ENCODE measurements at regions not wholly inside any gene's neighbourhood (a gene's known extent, or its start where the extent isn't known, plus 50 kb on each side); places are given as distances from the start of the nearest gene placed in this dataset.

- no peak for TF ChIP-seq JUNB (IDR thresholded peaks at IDR 0.05; ENCODE audit: unreplicated experiment)
- no peak for TF ChIP-seq NANOG (IDR thresholded peaks at IDR 0.05; ENCODE audit: borderline replicate concordance)
- TF ChIP-seq CTCF (conservative IDR thresholded peaks at IDR 0.05; ENCODE audit: low read depth in 2 of 2) = no peak
- TF ChIP-seq EZH2 (IDR thresholded peaks at IDR 0.05; ENCODE audit: low read depth, unreplicated experiment) = no peak
- TF ChIP-seq POLR2AphosphoS5 (IDR thresholded peaks at IDR 0.05; ENCODE audit: low read depth) = no peak
- no peak for TF ChIP-seq EZH2phosphoT487 (IDR thresholded peaks at IDR 0.05; ENCODE audit: unreplicated experiment)
- TF ChIP-seq ZNF114 (CRISPR knock-in tag; IDR thresholded peaks at IDR 0.05) = no peak
- no peak for TF ChIP-seq ZNF462 (CRISPR knock-in tag; IDR thresholded peaks at IDR 0.05)
- no peak for TF ChIP-seq ZNF331 (CRISPR knock-in tag; IDR thresholded peaks at IDR 0.05; ENCODE audit: low read depth)
- TF ChIP-seq, protein P1, sequence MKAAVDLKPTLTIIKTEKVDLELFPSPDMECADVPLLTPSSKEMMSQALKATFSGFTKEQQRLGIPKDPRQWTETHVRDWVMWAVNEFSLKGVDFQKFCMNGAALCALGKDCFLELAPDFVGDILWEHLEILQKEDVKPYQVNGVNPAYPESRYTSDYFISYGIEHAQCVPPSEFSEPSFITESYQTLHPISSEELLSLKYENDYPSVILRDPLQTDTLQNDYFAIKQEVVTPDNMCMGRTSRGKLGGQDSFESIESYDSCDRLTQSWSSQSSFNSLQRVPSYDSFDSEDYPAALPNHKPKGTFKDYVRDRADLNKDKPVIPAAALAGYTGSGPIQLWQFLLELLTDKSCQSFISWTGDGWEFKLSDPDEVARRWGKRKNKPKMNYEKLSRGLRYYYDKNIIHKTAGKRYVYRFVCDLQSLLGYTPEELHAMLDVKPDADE (IDR thresholded peaks at IDR 0.05) = no peak
- no peak for TF ChIP-seq REST (IDR thresholded peaks at IDR 0.05; ENCODE audit: unreplicated experiment)
- TF ChIP-seq CREB1 (CRISPR knock-in tag; IDR thresholded peaks at IDR 0.05; ENCODE audit: low read depth) = no peak
- no peak for TF ChIP-seq STAT1 (IDR thresholded peaks at IDR 0.05; ENCODE audit: unreplicated experiment)
- H3K4me1 Mint-ChIP-seq = peaks cover 4% of the 10 kb centered on the region; the same call in 2 of the 3 replicates
- H3K27me3 Mint-ChIP-seq (ENCODE audit: insufficient read depth, low read depth, poor library complexity) = peaks cover 5% of the 10 kb centered on the region
- H3K36me3 ChIP-seq (ENCODE audit: insufficient read depth) = no peaks in the 10 kb centered on the region
- DNase-seq (ENCODE audit: low spot score) = no peak
- no peak for ATAC-seq
- H2AFZ ChIP-seq = no peak overlapping the region
- H3K4me1 ChIP-seq (ENCODE audit: insufficient read depth) = no peaks in the 10 kb centered on the region
- no peak overlapping the region for H3K27ac Mint-ChIP-seq
- H3K9me2 ChIP-seq (ENCODE audit: insufficient read depth) = peaks cover 4% of the 10 kb centered on the region; the same call in 1 of the 2 replicates
- H3K4me3 Mint-ChIP-seq = no peak overlapping the region
- no peaks in the 10 kb centered on the region for H3K27me3 ChIP-seq (ENCODE audit: insufficient read depth)
- H3K4me2 ChIP-seq = no peak overlapping the region
- H3K79me2 ChIP-seq (replicated peaks; ENCODE audit: insufficient read depth) = no peaks in the 10 kb centered on the region
- no peaks in the 10 kb centered on the region for H3F3A ChIP-seq (replicated peaks; ENCODE audit: low read depth)
- no peaks in the 10 kb centered on the region for H3K9me3 Mint-ChIP-seq
- no peaks in the 10 kb centered on the region; the same call in 2 of the 3 replicates for H3K36me3 Mint-ChIP-seq (ENCODE audit: low read depth)
- no peaks in the 10 kb centered on the region for H4K20me1 ChIP-seq (replicated peaks; ENCODE audit: insufficient read depth)
- no peak overlapping the region for H3K27ac ChIP-seq (ENCODE audit: low read depth)
- no peak overlapping the region for H3K4me3 ChIP-seq
Measured at GRCh38 chr2:39845460-39846146, 66.5 kb upstream of the THUMPD2 start.

All from GM23338 (cell line).